Right lobe of liver (tissue), 4 donors: ENCODE measurements at regions not wholly inside any gene's neighbourhood (a gene's known extent, or its start where the extent isn't known, plus 50 kb on each side); places are given as distances from the start of the nearest gene placed in this dataset.

ENCODE experiments used
- CTCF ChIP-seq, 4 donors: fragments of 200-600 bp in 3 of 4; fragments of 450-650 bp in 1 of 4; IDR thresholded peaks; one replicate each; pipeline versions ENCODE4 v1.5.1 to v1.8.0; 2016 to 2022; ENCODE audit warnings: antibody characterized with exemption in 4 of 4, mild to moderate bottlenecking in 2 of 4
- POLR2A ChIP-seq: fragments of 450-650 bp; IDR thresholded peaks from one replicate; pipeline ENCODE4 v1.6.1; 2017; ENCODE audit warnings: antibody characterized with exemption, mild to moderate bottlenecking
- donor health status: DM: no; HTN: no; CAD: no.
- donor health status: DM: no; HTN: no; CAD: no.
- donor health status: DM: no; HTN: yes; CAD: no.

- TF ChIP-seq POLR2A (no peak), CTCF (IDR thresholded peaks at IDR 0.05) (no peak)
Observed at GRCh38 chr10:108899670-108900069, 1023.6 kb downstream of the XPNPEP1 start.
